ENCODE measurements at regions not wholly inside any gene's neighbourhood (a gene's known extent, or its start where the extent isn't known, plus 50 kb on each side); places are given as distances from the start of the nearest gene placed in this dataset.

DNA sequence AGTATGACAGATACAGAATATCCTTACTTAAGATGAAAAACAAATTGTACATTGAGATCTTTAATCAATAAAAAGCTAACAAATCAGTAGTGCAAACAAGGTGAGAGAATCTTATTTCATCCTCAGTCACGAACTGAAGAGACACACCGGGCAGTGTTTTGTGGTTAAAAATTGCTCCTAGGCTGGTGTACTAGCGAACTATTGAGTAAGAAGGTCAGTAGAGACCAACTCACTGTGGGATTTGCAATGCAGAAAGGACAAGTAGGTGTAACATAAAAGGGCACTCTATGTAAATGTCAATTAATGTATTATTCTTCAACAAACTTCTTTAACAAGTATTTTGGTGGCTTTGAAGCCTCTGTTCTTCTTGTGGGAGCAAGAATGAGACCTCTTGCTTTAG, 260.2 kb upstream of the PPARGC1A start (continued):
- TF ChIP-seq CBFB (CRISPR knock-in tag; IDR thresholded peaks at IDR 0.05) (no peak), FOXK1 (CRISPR knock-in tag; IDR thresholded peaks at IDR 0.05; ENCODE audit: borderline replicate concordance) (no peak)

DNA sequence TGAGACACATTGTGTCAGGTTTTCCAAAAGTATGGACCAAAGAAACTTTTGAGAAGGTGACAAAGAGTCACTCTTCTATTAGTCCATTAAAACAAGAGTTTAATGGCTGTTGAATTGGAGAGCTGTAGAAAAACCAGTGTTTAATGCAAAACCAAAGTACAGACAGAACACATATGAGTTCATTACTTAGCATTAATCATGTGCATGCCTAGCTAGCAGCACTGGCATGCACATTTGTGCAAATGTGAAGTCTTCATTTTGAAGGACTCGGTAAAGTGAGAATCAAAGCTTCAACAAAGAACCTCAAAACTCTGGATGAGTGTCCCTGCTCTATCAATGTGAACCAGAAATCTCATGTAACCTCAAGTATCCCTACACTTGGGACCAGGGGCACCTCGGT, 256.3 kb upstream of the PPARGC1A start:
- ATAC-seq (no peak), FAIRE-seq (no peak), DNase-seq (ENCODE audit: extremely low read depth in 1 of 4, low spot score in 3 of 4) (no peak)
- Histone ChIP-seq H3K9me1 (ENCODE audit: control insufficient read depth, insufficient read depth, low read length) (no peaks in the 10 kb centered on the region), H3K27ac (ENCODE audit: extremely low read depth, low read depth, low read length) (no peak overlapping the region), H3K4me3 (no peak overlapping the region), H3K4me2 (ENCODE audit: insufficient read depth, low read length) (no peak overlapping the region), H3K4me1 (replicated peaks in 1 of 2; ENCODE audit: control insufficient read depth in 2 of 2, insufficient read depth in 2 of 2, low read length in 2 of 2) (no peaks in the 10 kb centered on the region), H3K27me3 (ENCODE audit: control insufficient read depth in 2 of 2, insufficient read depth in 2 of 2, low read length in 2 of 2) (no peaks in the 10 kb centered on the region), H3K79me2 (ENCODE audit: control insufficient read depth, insufficient read depth, low read length) (no peaks in the 10 kb centered on the region), H2AFZ (ENCODE audit: low read depth, low read length) (no peak overlapping the region), H3K9me3 (replicated peaks; ENCODE audit: control insufficient read depth, insufficient read depth, low read depth, low read length) (no peaks in the 10 kb centered on the region), H3K36me3 (ENCODE audit: control insufficient read depth, insufficient read depth, low read length) (no peaks in the 10 kb centered on the region), H4K20me1 (replicated peaks; ENCODE audit: control insufficient read depth, insufficient read depth, low read length) (no peaks in the 10 kb centered on the region), H3K9ac (ENCODE audit: insufficient read depth in 1 of 2, low read depth in 2 of 2, low read length in 2 of 2) (no peak overlapping the region)
- TF ChIP-seq OTX1 (CRISPR knock-in tag; IDR thresholded peaks at IDR 0.05) (no peak), KDM5B (IDR thresholded peaks at IDR 0.05; ENCODE audit: insufficient replicate concordance, low read depth, low read length) (no peak), NCOR1 (IDR thresholded peaks at IDR 0.05) (no peak), ELF4 (CRISPR knock-in tag; IDR thresholded peaks at IDR 0.05) (no peak), ZNF695 (CRISPR knock-in tag; IDR thresholded peaks at IDR 0.05) (no peak), POLR2AphosphoS2 (IDR thresholded peaks at IDR 0.05; ENCODE audit: low read length) (no peak), ZBTB7A (IDR thresholded peaks at IDR 0.05; ENCODE audit: borderline replicate concordance, control insufficient read depth, low read depth, low read length) (no peak), BMI1 (IDR thresholded peaks at IDR 0.05; ENCODE audit: low read length) (no peak)
- TF ChIP-seq, protein P1, sequence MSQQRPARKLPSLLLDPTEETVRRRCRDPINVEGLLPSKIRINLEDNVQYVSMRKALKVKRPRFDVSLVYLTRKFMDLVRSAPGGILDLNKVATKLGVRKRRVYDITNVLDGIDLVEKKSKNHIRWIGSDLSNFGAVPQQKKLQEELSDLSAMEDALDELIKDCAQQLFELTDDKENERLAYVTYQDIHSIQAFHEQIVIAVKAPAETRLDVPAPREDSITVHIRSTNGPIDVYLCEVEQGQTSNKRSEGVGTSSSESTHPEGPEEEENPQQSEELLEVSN (IDR thresholded peaks at IDR 0.05; ENCODE audit: borderline replicate concordance in 1 of 2, extremely low read depth in 1 of 2, insufficient read depth in 1 of 2, insufficient read length in 1 of 2, low read depth in 1 of 2, low read length in 1 of 2, poor library complexity in 1 of 2, severe bottlenecking in 1 of 2): no peak
- 0% methylated on average over 2 of the region's 2 CpGs for WGBS (ENCODE audit: insufficient coverage, low coverage, missing lambda C conversion rate)
- CTCF ChIA-PET (ENCODE audit: low intra/inter-chr PET ratio): no interaction called here
- in situ Hi-C loops (cut with MboI) (no loop called here), intact Hi-C loops (cut with micrococcal nuclease) (no loop called here)
- no TSS peak for BruUV-seq (replicated peaks)
- POLR2A ChIA-PET: interaction anchor here (0.6 kb wide), 1 partner anchor 30 kb away, joined by 3 read pairs; no protein-coding TSS in a partner anchor
